ENCODE measurements at regions not wholly inside any gene's neighbourhood (a gene's known extent, or its start where the extent isn't known, plus 50 kb on each side); places are given as distances from the start of the nearest gene placed in this dataset.

DNA sequence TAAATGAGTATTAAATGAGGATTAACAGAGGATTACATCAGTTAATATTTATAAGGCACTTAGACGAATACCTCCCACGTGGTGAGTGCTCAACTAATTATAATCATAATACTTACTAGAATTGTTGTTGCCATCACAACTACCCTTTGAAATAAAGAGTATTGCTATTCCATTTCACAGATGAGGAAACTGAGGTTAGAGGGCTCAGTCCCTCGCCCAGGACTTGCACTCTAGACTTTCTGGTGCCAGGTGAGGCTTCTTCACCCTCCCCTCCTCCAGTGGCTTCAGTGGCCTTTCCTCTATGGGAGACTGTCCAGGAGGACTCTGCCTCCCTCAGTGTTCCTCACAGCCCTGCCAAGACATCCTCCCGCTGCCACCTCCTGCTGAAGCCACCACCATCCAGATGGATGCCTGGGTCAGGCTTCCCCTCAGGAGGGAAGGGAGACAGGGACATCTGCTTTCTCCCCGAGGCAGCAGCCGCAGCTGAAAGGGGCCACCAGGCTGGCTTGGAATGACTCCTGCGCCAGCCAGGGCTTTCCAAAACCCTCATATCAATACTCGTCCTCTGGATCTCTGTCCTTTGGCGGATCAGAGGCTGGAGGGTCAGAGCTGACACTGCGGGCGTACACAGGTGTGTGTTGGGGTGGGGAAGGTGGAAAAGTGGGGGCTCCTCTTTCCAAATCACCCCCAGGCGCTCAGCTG is 580.1 kb downstream of the BUD13 start:
- no peak overlapping the region for H4K8ac ChIP-seq (ENCODE audit: low read depth, low read length)
- H2BK5ac ChIP-seq (ENCODE audit: low read length): peak overlapping the region; percentile 68
- peak overlapping the region; percentile 32 for H2AK5ac ChIP-seq (ENCODE audit: low read depth, low read length)
- H4K91ac ChIP-seq (ENCODE audit: low read depth, low read length, poor library complexity): peak overlapping the region; percentile 56
- DNase-seq (ENCODE audit: low spot score): no peak
- peak overlapping the region; percentile 50 to 77 for H3K4me3 ChIP-seq (ENCODE audit: low read length in 2 of 2)
- H3K27me3 ChIP-seq (ENCODE audit: control insufficient read depth in 3 of 3, insufficient read depth in 3 of 3, low read depth in 1 of 3, low read length in 3 of 3): no peaks in the 10 kb centered on the region
- no peak overlapping the region for H3K27ac ChIP-seq (replicated peaks; ENCODE audit: low read length)
- peak overlapping the region; percentile 81 for H3K4me2 ChIP-seq (ENCODE audit: insufficient read depth, low read length, poor library complexity, severe bottlenecking)
- WGBS, 2 donors (ENCODE audit: extremely low coverage in 2 of 2, insufficient read length in 2 of 2, insufficient replicate concordance in 1 of 2): no CpG with 5 or more reads among the region's 12 CpGs
- no peaks in the 10 kb centered on the region for H3K9me3 ChIP-seq (replicated peaks in 1 of 2; ENCODE audit: control insufficient read depth in 2 of 2, insufficient read depth in 1 of 2, low read depth in 1 of 2, low read length in 2 of 2)
- H2BK12ac ChIP-seq (ENCODE audit: low read length): peak overlapping the region; percentile 61
- H3K23ac ChIP-seq (ENCODE audit: low read depth, low read length, poor library complexity): no peak overlapping the region
- peak overlapping the region; percentile 85 for H3K9ac ChIP-seq (ENCODE audit: low read depth, low read length, poor library complexity)
- peak overlapping the region; percentile 69 for H2BK120ac ChIP-seq (ENCODE audit: low read depth, low read length)
- H3K18ac ChIP-seq (ENCODE audit: low read length): peak overlapping the region; percentile 90
- peaks cover 17 to 19% of the 10 kb centered on the region in 2 donors for H3K4me1 ChIP-seq (ENCODE audit: control insufficient read depth in 2 of 2, insufficient read depth in 1 of 2, low read depth in 1 of 2, low read length in 2 of 2)
- H3K79me1 ChIP-seq (ENCODE audit: low read depth, low read length): no peaks in the 10 kb centered on the region
- H3K36me3 ChIP-seq (replicated peaks in 1 of 2; ENCODE audit: control insufficient read depth in 2 of 2, insufficient read depth in 2 of 2, low read length in 2 of 2): no peaks in the 10 kb centered on the region
- H3K14ac ChIP-seq (ENCODE audit: low read length): no peak overlapping the region
- peak overlapping the region; percentile 96 for H3K4ac ChIP-seq (ENCODE audit: low read length)
- peak overlapping the region; percentile 60 for H2BK15ac ChIP-seq (ENCODE audit: low read length)
- peak overlapping the region; percentile 89 for H2AFZ ChIP-seq (ENCODE audit: low read length)

DNA sequence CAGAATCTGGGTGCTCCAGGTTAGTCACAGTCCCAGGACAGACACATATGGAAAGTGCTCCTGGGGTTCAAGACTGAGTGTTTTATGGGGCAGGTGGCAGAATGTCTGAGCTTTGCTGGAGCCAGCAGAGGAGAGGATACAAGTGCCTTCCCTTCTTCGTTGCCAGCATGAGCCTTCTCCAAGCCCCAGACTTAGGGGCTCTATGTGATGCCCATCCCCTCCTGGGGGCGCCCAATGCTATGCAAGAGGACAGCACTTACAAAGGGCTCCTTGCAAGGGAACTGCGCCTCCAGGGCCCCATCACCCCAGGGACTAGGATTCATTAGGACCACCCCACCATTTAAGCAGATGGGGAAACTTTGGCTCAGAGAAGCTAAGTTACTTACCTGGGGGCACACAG is 581.9 kb downstream of the BUD13 start:
- no peak overlapping the region for H3K9ac ChIP-seq (ENCODE audit: low read depth, low read length, poor library complexity)
- no peaks in the 10 kb centered on the region for H3K79me1 ChIP-seq (ENCODE audit: low read depth, low read length)
- H2AK5ac ChIP-seq (ENCODE audit: low read depth, low read length): peak overlapping the region; percentile 66
- no peak overlapping the region for H3K27ac ChIP-seq (replicated peaks; ENCODE audit: low read length)
- no peak overlapping the region for H4K91ac ChIP-seq (ENCODE audit: low read depth, low read length, poor library complexity)
- no peak overlapping the region for H3K23ac ChIP-seq (ENCODE audit: low read depth, low read length, poor library complexity)
- no peaks in the 10 kb centered on the region for H3K27me3 ChIP-seq (ENCODE audit: control insufficient read depth in 3 of 3, insufficient read depth in 3 of 3, low read depth in 1 of 3, low read length in 3 of 3)
- no CpG with 5 or more reads among the region's 3 CpGs for WGBS, 2 donors (ENCODE audit: extremely low coverage in 2 of 2, insufficient read length in 2 of 2, insufficient replicate concordance in 1 of 2)
- no peak overlapping the region for H3K4ac ChIP-seq (ENCODE audit: low read length)
- H2BK120ac ChIP-seq (ENCODE audit: low read depth, low read length): peak overlapping the region; percentile 43
- no peak overlapping the region for H2AFZ ChIP-seq (ENCODE audit: low read length)
- H3K4me2 ChIP-seq (ENCODE audit: insufficient read depth, low read length, poor library complexity, severe bottlenecking): no peak overlapping the region
- H2BK15ac ChIP-seq (ENCODE audit: low read length): peak overlapping the region; percentile 73
- no peak overlapping the region for H2BK5ac ChIP-seq (ENCODE audit: low read length)
- no peak overlapping the region for H4K8ac ChIP-seq (ENCODE audit: low read depth, low read length)
- H3K9me3 ChIP-seq (replicated peaks in 1 of 2; ENCODE audit: control insufficient read depth in 2 of 2, insufficient read depth in 1 of 2, low read depth in 1 of 2, low read length in 2 of 2): no peaks in the 10 kb centered on the region
- no peak overlapping the region for H3K14ac ChIP-seq (ENCODE audit: low read length)
- H3K36me3 ChIP-seq (replicated peaks in 1 of 2; ENCODE audit: control insufficient read depth in 2 of 2, insufficient read depth in 2 of 2, low read length in 2 of 2): no peaks in the 10 kb centered on the region
- DNase-seq (ENCODE audit: low spot score): no peak
- peaks cover 17 to 19% of the 10 kb centered on the region in 2 donors for H3K4me1 ChIP-seq (ENCODE audit: control insufficient read depth in 2 of 2, insufficient read depth in 1 of 2, low read depth in 1 of 2, low read length in 2 of 2)
- H3K18ac ChIP-seq (ENCODE audit: low read length): no peak overlapping the region
- H2BK12ac ChIP-seq (ENCODE audit: low read length): no peak overlapping the region
- no peak overlapping the region for H3K4me3 ChIP-seq (ENCODE audit: low read length in 2 of 2)

DNA sequence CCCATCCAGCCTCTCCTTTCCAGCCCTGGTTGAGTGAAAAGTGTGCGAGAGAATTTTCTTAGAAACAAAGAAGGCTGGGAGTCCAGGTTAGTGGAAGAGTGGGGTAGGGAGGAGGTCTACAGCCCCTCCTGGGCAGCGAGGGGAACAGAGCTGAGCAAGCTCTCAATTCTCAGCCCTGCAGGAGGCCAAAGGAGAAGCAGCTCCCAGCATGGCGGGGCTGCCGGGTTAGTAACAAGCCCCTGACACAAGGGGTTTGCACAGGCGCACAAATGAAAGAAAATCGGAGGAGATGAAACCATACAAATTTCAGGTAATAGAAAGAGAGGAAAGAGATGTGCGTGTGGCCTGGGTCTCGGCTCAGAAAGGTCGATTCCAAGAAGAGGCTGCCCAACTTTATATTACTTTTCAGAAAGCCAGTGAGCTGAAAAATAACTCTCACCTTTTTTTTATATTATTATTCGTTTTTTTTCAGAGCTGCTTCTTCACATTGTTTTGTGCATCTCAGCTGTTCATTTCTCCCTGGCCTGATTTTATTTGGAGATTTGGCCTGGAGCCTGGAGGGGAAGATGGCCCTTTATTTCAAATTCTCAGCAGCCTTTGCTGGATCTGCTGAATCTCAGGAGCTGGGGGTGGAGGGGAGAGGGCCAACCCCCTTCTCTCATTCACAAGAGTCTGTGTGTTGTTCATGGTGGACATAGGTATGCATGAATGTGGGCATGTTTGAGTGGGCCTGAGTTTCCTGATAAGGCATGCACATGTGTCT is 583.2 kb downstream of the BUD13 start:
- peaks cover 17 to 20% of the 10 kb centered on the region in 2 donors for H3K4me1 ChIP-seq (ENCODE audit: control insufficient read depth in 2 of 2, insufficient read depth in 1 of 2, low read depth in 1 of 2, low read length in 2 of 2)
- no peak overlapping the region for H3K4me3 ChIP-seq (ENCODE audit: low read length in 2 of 2)
- H3K4ac ChIP-seq (ENCODE audit: low read length): no peak overlapping the region
- H2AFZ ChIP-seq (ENCODE audit: low read length): peak overlapping the region; percentile 83
- peak overlapping the region; percentile 69 for H3K18ac ChIP-seq (ENCODE audit: low read length)
- H3K36me3 ChIP-seq (replicated peaks in 1 of 2; ENCODE audit: control insufficient read depth in 2 of 2, insufficient read depth in 2 of 2, low read length in 2 of 2): no peaks in the 10 kb centered on the region
- H3K27me3 ChIP-seq (ENCODE audit: control insufficient read depth in 3 of 3, insufficient read depth in 3 of 3, low read depth in 1 of 3, low read length in 3 of 3): no peaks in the 10 kb centered on the region
- no peak for DNase-seq (ENCODE audit: low spot score)
- peak overlapping the region; percentile 3 for H4K91ac ChIP-seq (ENCODE audit: low read depth, low read length, poor library complexity)
- H2BK120ac ChIP-seq (ENCODE audit: low read depth, low read length): no peak overlapping the region
- no CpG with 5 or more reads among the region's 10 CpGs for WGBS, 2 donors (ENCODE audit: extremely low coverage in 2 of 2, insufficient read length in 2 of 2, insufficient replicate concordance in 1 of 2)
- H3K4me2 ChIP-seq (ENCODE audit: insufficient read depth, low read length, poor library complexity, severe bottlenecking): no peak overlapping the region
- no peaks in the 10 kb centered on the region for H3K79me1 ChIP-seq (ENCODE audit: low read depth, low read length)
- H3K27ac ChIP-seq (replicated peaks; ENCODE audit: low read length): no peak overlapping the region
- H2BK15ac ChIP-seq (ENCODE audit: low read length): peak overlapping the region; percentile 23
- H3K14ac ChIP-seq (ENCODE audit: low read length): no peak overlapping the region
- H2BK12ac ChIP-seq (ENCODE audit: low read length): no peak overlapping the region
- no peak overlapping the region for H2AK5ac ChIP-seq (ENCODE audit: low read depth, low read length)
- no peak overlapping the region for H3K23ac ChIP-seq (ENCODE audit: low read depth, low read length, poor library complexity)
- H3K9ac ChIP-seq (ENCODE audit: low read depth, low read length, poor library complexity): peak overlapping the region; percentile 6
- H2BK5ac ChIP-seq (ENCODE audit: low read length): no peak overlapping the region
- H4K8ac ChIP-seq (ENCODE audit: low read depth, low read length): no peak overlapping the region
- no peaks in the 10 kb centered on the region for H3K9me3 ChIP-seq (replicated peaks in 1 of 2; ENCODE audit: control insufficient read depth in 2 of 2, insufficient read depth in 1 of 2, low read depth in 1 of 2, low read length in 2 of 2)

DNA sequence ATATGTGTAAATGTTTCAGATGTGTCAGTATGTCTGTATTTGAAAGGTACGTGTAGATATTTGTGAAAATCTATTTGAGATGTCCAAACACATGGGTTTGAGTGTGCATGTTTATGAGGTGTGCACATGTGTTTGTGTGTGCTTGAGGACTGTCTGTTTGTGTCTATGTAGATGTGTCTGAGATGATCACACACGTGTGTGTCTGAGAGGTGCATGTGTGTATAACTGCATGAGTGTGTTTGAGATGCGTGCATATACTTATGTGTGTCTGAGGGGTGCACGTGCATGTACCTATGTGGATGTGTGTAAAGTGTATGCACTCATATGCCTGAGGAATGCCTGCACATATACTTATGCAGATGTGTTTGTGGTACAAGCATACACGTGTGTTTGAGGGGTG is 584.4 kb downstream of the BUD13 start:
- H3K4me1 ChIP-seq (ENCODE audit: control insufficient read depth in 2 of 2, insufficient read depth in 1 of 2, low read depth in 1 of 2, low read length in 2 of 2): peaks cover 11 to 18% of the 10 kb centered on the region in 2 donors
- H2AK5ac ChIP-seq (ENCODE audit: low read depth, low read length): no peak overlapping the region
- no peaks in the 10 kb centered on the region for H3K36me3 ChIP-seq (replicated peaks in 1 of 2; ENCODE audit: control insufficient read depth in 2 of 2, insufficient read depth in 2 of 2, low read length in 2 of 2)
- no peak overlapping the region for H3K27ac ChIP-seq (replicated peaks; ENCODE audit: low read length)
- H3K4me3 ChIP-seq (ENCODE audit: low read length in 2 of 2): no peak overlapping the region
- no peaks in the 10 kb centered on the region for H3K79me1 ChIP-seq (ENCODE audit: low read depth, low read length)
- H2BK5ac ChIP-seq (ENCODE audit: low read length): no peak overlapping the region
- H3K4ac ChIP-seq (ENCODE audit: low read length): no peak overlapping the region
- H2BK120ac ChIP-seq (ENCODE audit: low read depth, low read length): no peak overlapping the region
- peak overlapping the region; percentile 17 for H3K23ac ChIP-seq (ENCODE audit: low read depth, low read length, poor library complexity)
- H4K91ac ChIP-seq (ENCODE audit: low read depth, low read length, poor library complexity): no peak overlapping the region
- WGBS, 2 donors (ENCODE audit: extremely low coverage in 2 of 2, insufficient read length in 2 of 2, insufficient replicate concordance in 1 of 2): no CpG with 5 or more reads among the region's 5 CpGs
- no peak overlapping the region for H2AFZ ChIP-seq (ENCODE audit: low read length)
- no peak overlapping the region for H3K18ac ChIP-seq (ENCODE audit: low read length)
- H3K4me2 ChIP-seq (ENCODE audit: insufficient read depth, low read length, poor library complexity, severe bottlenecking): no peak overlapping the region
- H4K8ac ChIP-seq (ENCODE audit: low read depth, low read length): no peak overlapping the region
- no peak overlapping the region for H3K9ac ChIP-seq (ENCODE audit: low read depth, low read length, poor library complexity)
- H3K27me3 ChIP-seq (ENCODE audit: control insufficient read depth in 3 of 3, insufficient read depth in 3 of 3, low read depth in 1 of 3, low read length in 3 of 3): no peaks in the 10 kb centered on the region
- H2BK12ac ChIP-seq (ENCODE audit: low read length): no peak overlapping the region
- H3K9me3 ChIP-seq (replicated peaks in 1 of 2; ENCODE audit: control insufficient read depth in 2 of 2, insufficient read depth in 1 of 2, low read depth in 1 of 2, low read length in 2 of 2): no peaks in the 10 kb centered on the region
- H2BK15ac ChIP-seq (ENCODE audit: low read length): no peak overlapping the region
- no peak for DNase-seq (ENCODE audit: low spot score)
- H3K14ac ChIP-seq (ENCODE audit: low read length): no peak overlapping the region

Measured in neuronal stem cell (in vitro differentiated cells).